Spinal cord (tissue), 9 donors: ENCODE measurements at regions not wholly inside any gene's neighbourhood (a gene's known extent, or its start where the extent isn't known, plus 50 kb on each side); places are given as distances from the start of the nearest gene placed in this dataset.
A peak's percentile ranks its signal among the peaks of the same experiment; 100 is the strongest.

Source experiments
- DNase-seq, 6 donors: peaks; one replicate each; pipeline versions ENCODE4 v3.0.0 to v3.0.0-alpha.2; 2013 to 2015; ENCODE audit warnings: low spot score in 6 of 6, low read depth in 4 of 6
- H3K27ac ChIP-seq: one replicate; pipeline ENCODE4 v1.5.1; 2013; ENCODE audit warnings: low read depth, low read length, control low read depth
- H3K27me3 ChIP-seq: one replicate; pipeline ENCODE4 v1.6.1; 2013; ENCODE audit warnings: low read length; ENCODE audit not compliant: control insufficient read depth, insufficient read depth
- H3K36me3 ChIP-seq: one replicate; pipeline ENCODE4 v1.6.1; 2013; ENCODE audit warnings: low read length; ENCODE audit not compliant: control insufficient read depth, insufficient read depth
- H3K4me1 ChIP-seq: one replicate; pipeline ENCODE4 v1.6.1; 2013; ENCODE audit warnings: low read length; ENCODE audit not compliant: control insufficient read depth, insufficient read depth
- H3K4me3 ChIP-seq: one replicate; pipeline ENCODE4 v1.5.1; 2013; ENCODE audit warnings: low read depth, low read length, control low read depth
- H3K9me3 ChIP-seq: one replicate; pipeline ENCODE4 v1.6.1; 2013; ENCODE audit warnings: low read length; ENCODE audit not compliant: control insufficient read depth, insufficient read depth
- WGBS: methylation state at CpG from one replicate; pipeline ENCODE4 v1.1.5; 2013; ENCODE audit warnings: missing lambda C conversion rate; ENCODE audit not compliant: insufficient coverage; 5-methylcytosine and 5-hydroxymethylcytosine counted together
- donor health status: healthy.

- WGBS, result no CpG with 5 or more reads among the region's 5 CpGs
- Histone ChIP-seq H3K9me3 (no peaks in the 10 kb centered on the region), H3K36me3 (no peaks in the 10 kb centered on the region), H3K4me3 (no peak overlapping the region), H3K27ac (no peak overlapping the region), H3K27me3 (no peaks in the 10 kb centered on the region), H3K4me1 (peaks cover 12% of the 10 kb centered on the region)
- DNase-seq, result no peak
These were observed 93.9 kb upstream of the VGLL3 start for GRCh38 chr3:87084868-87085267.

GRCh38 chr3:87082796-87083440 lies 92.0 kb upstream of the VGLL3 start:
- WGBS, result 60% methylated on average over 5 of the region's 6 CpGs
- Histone ChIP-seq H3K9me3 (no peaks in the 10 kb centered on the region), H3K27ac (no peak overlapping the region), H3K4me3 (no peak overlapping the region), H3K36me3 (no peaks in the 10 kb centered on the region), H3K27me3 (no peaks in the 10 kb centered on the region), H3K4me1 (no peaks in the 10 kb centered on the region)
- peak in 4 of 6 donors; percentile 26 to 80 (median 54) for DNase-seq

- no peak for DNase-seq
- Histone ChIP-seq H3K9me3 (no peaks in the 10 kb centered on the region), H3K27ac (no peak overlapping the region), H3K36me3 (no peaks in the 10 kb centered on the region), H3K27me3 (no peaks in the 10 kb centered on the region), H3K4me1 (no peaks in the 10 kb centered on the region), H3K4me3 (no peak overlapping the region)
- WGBS, result 80% methylated on average over 1 of the region's 2 CpGs
These were observed 86.4 kb upstream of the VGLL3 start for GRCh38 chr3:87077355-87077754.

GRCh38 chr3:87076946-87077345 lies 86.0 kb upstream of the VGLL3 start:
- no peaks in the 10 kb centered on the region for H3K4me1 ChIP-seq
- no peaks in the 10 kb centered on the region for H3K36me3 ChIP-seq
- no CpG with 5 or more reads among the region's 3 CpGs for WGBS
- no peaks in the 10 kb centered on the region for H3K27me3 ChIP-seq
- no peak overlapping the region for H3K4me3 ChIP-seq
- no peak overlapping the region for H3K27ac ChIP-seq
- DNase-seq, result no peak
- no peaks in the 10 kb centered on the region for H3K9me3 ChIP-seq

GRCh38 chr3:87073496-87074145 lies 82.7 kb upstream of the VGLL3 start:
- DNase-seq, result peak in 2 of 6 donors; percentile 55 to 69
- no peak overlapping the region for H3K27ac ChIP-seq
- H3K4me3 ChIP-seq, result no peak overlapping the region
- no peaks in the 10 kb centered on the region for H3K9me3 ChIP-seq
- H3K27me3 ChIP-seq, result no peaks in the 10 kb centered on the region
- WGBS, result no CpG with 5 or more reads among the region's 7 CpGs
- no peaks in the 10 kb centered on the region for H3K36me3 ChIP-seq
- H3K4me1 ChIP-seq, result no peaks in the 10 kb centered on the region

GRCh38 chr3:87072446-87072845 lies 81.5 kb upstream of the VGLL3 start:
- Histone ChIP-seq H3K4me1 (no peaks in the 10 kb centered on the region), H3K9me3 (no peaks in the 10 kb centered on the region), H3K27me3 (no peaks in the 10 kb centered on the region), H3K4me3 (no peak overlapping the region), H3K36me3 (no peaks in the 10 kb centered on the region), H3K27ac (no peak overlapping the region)
- DNase-seq, result peak in 1 of 6 donors; percentile 36

GRCh38 chr3:87069971-87070370 lies 79.0 kb upstream of the VGLL3 start:
- Histone ChIP-seq H3K4me3 (no peak overlapping the region), H3K36me3 (no peaks in the 10 kb centered on the region), H3K9me3 (no peaks in the 10 kb centered on the region), H3K4me1 (no peaks in the 10 kb centered on the region), H3K27ac (no peak overlapping the region), H3K27me3 (no peaks in the 10 kb centered on the region)
- no peak for DNase-seq
- WGBS, result 79% methylated on average over 3 of the region's 6 CpGs

- H3K27me3 ChIP-seq, result no peaks in the 10 kb centered on the region
- no peaks in the 10 kb centered on the region for H3K9me3 ChIP-seq
- no peak for DNase-seq
- H3K27ac ChIP-seq, result no peak overlapping the region
- 94% methylated on average over 3 of the region's 5 CpGs for WGBS
- H3K4me1 ChIP-seq, result no peaks in the 10 kb centered on the region
- H3K36me3 ChIP-seq, result no peaks in the 10 kb centered on the region
- H3K4me3 ChIP-seq, result no peak overlapping the region
These were observed 78.1 kb upstream of the VGLL3 start for GRCh38 chr3:87069021-87069420.

GRCh38 chr3:87062685-87063084 lies 71.7 kb upstream of the VGLL3 start:
- no peaks in the 10 kb centered on the region for H3K9me3 ChIP-seq
- 100% methylated on average over 2 of the region's 3 CpGs for WGBS
- DNase-seq, result no peak
- no peak overlapping the region for H3K27ac ChIP-seq
- H3K4me1 ChIP-seq, result no peaks in the 10 kb centered on the region
- no peaks in the 10 kb centered on the region for H3K36me3 ChIP-seq
- no peak overlapping the region for H3K4me3 ChIP-seq
- no peaks in the 10 kb centered on the region for H3K27me3 ChIP-seq

GRCh38 chr3:87057474-87057873 lies 66.5 kb upstream of the VGLL3 start:
- WGBS, result 100% methylated on average over 1 of the region's 1 CpG
- peaks cover 2% of the 10 kb centered on the region for H3K4me1 ChIP-seq
- H3K9me3 ChIP-seq, result peaks cover 2% of the 10 kb centered on the region
- no peaks in the 10 kb centered on the region for H3K36me3 ChIP-seq
- H3K27ac ChIP-seq, result no peak overlapping the region
- no peak overlapping the region for H3K4me3 ChIP-seq
- DNase-seq, result no peak
- H3K27me3 ChIP-seq, result no peaks in the 10 kb centered on the region
